ENCODE measurements at regions not wholly inside any gene's neighbourhood (a gene's known extent, or its start where the extent isn't known, plus 50 kb on each side); places are given as distances from the start of the nearest gene placed in this dataset.
"Not testable (repeated sequence)": the region's sequence is repeated elsewhere in the genome, so short reads cannot be mapped to it uniquely, and the experiment has no call there.

DNA sequence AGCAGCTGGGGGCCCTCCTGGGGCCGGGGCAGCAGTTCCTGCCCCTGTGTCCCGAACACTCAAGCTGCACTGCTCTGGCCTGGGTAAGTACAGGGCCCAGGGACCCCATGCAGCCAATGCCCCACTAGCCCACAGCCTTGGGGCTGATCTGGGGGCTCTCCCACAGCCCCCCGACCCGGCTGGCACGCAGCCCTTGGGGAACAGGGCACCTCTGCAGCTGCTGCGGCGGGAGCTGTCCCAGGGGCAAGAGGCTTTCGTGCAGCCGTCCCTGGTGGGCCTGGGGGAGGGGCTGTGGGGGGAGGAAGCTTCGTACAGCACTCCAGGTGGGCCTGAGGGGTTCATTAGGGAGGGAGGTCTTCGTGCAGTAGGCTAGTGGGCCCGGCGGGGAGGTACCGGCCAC is 186.9 kb downstream of the IGLL1 start:
- H3K27ac Mint-ChIP-seq; ATAC-seq; H3K27me3 Mint-ChIP-seq; H3K36me3 Mint-ChIP-seq; DNase-seq (ENCODE audit: low spot score); H3K4me1 Mint-ChIP-seq (ENCODE audit: low read depth in 2 of 2); H3K4me3 Mint-ChIP-seq; H3K9me3 Mint-ChIP-seq: not testable (repeated sequence)

DNA sequence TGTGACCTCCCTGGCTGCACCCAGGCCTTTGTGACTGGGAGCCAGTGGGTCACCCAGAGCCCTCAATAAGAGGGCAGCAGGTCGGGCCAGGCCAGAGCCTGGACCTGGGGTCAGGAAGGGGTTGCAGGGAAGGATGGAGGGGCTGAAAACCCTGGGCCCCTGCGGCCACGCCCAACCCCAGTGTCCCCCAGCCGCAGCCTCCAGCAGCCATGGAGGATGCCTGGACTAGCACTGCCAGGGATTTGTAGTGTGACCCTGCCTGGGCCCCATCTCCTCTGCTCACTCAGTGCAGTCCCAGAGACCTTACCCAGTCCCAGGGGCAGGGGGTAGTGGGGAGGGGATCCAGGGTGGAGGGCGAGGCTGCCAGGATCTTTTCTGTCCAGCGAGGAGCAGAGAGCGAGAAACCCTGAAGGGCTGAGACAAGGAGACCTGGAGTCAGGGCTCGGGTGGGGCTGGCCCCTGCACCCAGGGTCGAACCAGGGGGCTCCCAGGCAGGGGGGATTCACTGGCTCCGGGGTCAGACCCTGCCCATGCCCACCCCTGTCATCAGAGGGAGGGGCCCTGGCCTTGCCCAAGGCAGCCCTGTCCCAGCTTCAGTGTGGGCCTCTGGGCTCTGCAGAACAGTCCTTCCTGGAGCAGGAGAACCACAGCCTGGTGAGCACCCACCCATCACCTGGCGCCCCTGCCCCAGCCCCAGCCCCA is 187.5 kb downstream of the IGLL1 start:
- H3K27ac Mint-ChIP-seq = no peak overlapping the region
- H3K4me1 Mint-ChIP-seq (ENCODE audit: low read depth in 2 of 2) = no peaks in the 10 kb centered on the region
- H3K4me3 Mint-ChIP-seq = no peak overlapping the region
- no peaks in the 10 kb centered on the region for H3K36me3 Mint-ChIP-seq
- DNase-seq (ENCODE audit: low spot score) = no peak
- H3K9me3 Mint-ChIP-seq = no peaks in the 10 kb centered on the region
- no peaks in the 10 kb centered on the region for H3K27me3 Mint-ChIP-seq
- no peak for ATAC-seq

DNA sequence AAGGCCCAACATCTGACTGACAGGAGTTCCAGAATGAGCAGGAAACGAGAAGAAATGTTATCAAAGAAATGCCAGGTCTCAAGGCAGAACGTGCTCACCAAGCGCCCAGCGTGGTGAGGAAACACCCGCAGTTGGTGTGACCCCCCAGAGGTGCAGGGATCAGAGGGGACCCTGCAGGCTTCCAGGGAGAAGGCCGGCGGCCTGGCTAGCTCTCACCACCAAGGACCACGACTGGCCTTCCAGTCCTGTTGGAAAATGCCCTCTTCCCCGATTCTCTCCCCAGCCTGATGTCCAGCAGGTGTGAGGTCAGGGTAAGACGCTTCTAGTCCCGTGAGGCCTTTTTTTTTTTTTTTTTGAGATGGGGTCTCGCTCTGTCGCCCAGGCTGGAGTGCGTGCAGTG is 189.1 kb downstream of the IGLL1 start:
- Mint-ChIP-seq H3K27ac (no peak overlapping the region), H3K4me1 (ENCODE audit: low read depth in 2 of 2) (no peaks in the 10 kb centered on the region), H3K4me3 (no peak overlapping the region), H3K9me3 (no peaks in the 10 kb centered on the region), H3K36me3 (no peaks in the 10 kb centered on the region), H3K27me3 (no peaks in the 10 kb centered on the region)
- ATAC-seq = no peak
- DNase-seq (ENCODE audit: low spot score) = no peak

DNA sequence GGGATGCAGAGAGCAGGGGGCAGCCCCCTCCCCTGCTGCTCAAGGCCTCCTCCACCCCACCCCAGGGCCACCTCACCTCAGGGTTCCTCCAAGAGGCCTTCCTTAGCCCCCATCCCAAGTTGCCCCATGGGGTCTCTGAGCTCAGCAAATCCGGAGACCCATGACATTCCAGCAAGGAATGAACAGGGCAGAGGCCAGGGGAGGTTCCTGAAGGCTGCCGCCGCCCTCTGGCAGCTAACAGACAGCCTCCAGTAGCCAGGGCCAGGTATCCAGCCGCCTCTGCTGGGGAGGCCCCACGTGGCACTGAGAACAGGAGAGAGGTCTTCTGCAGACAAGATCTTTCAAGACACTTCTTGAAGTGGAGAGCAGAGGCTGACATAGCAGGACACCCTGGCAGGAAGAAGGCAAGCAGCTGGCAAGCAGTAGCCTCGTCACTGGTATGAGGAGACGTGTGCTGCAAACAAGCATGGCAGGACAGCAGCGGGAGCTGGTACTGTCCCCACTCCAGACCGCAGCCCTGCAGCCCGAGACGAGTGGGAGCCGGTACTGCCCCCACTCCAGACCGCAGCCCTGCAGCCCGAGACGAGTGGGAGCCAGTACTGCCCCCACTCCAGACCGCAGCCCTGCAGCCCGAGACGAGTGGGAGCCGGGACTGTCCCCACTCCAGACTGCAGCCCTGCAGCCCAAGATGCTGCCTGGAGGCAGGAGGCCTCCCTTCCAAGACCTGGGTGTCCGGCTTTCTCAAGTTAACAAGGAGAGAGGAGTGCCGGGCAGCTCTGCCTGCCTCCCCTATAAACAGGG is 190.6 kb downstream of the IGLL1 start:
- H3K36me3 Mint-ChIP-seq = no peaks in the 10 kb centered on the region

DNA sequence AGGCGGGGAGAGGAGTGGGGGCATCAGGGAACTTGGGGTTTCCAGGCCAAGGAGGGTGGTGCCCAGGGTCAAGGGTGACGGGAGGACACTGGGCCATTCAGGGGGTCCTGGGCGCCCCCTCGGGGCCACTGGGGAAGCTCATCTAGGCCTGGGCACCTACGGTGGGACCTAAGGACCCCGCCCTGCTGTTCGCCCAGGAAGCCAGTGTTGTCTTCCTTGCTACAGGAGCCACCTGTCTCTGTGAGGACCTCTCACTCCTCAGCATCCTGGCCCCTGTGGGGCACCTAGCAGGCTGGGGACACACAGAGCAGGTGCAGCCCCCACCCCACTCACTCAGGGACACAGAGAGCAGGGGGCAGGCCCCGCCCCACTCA is 191.6 kb downstream of the IGLL1 start:
- no peaks in the 10 kb centered on the region for H3K36me3 Mint-ChIP-seq
- no peak for DNase-seq (ENCODE audit: low spot score)
- H3K27me3 Mint-ChIP-seq = peaks cover 0 to 2% of the 10 kb centered on the region in 2 donors
- H3K4me3 Mint-ChIP-seq = no peak overlapping the region
- no peaks in the 10 kb centered on the region for H3K4me1 Mint-ChIP-seq (ENCODE audit: low read depth in 2 of 2)
- H3K9me3 Mint-ChIP-seq = no peaks in the 10 kb centered on the region
- ATAC-seq = no peak
- no peak overlapping the region for H3K27ac Mint-ChIP-seq

More for the DNA sequence above, 190.6 kb downstream of the IGLL1 start:
- no peak for DNase-seq (ENCODE audit: low spot score)
- Mint-ChIP-seq H3K9me3 (no peaks in the 10 kb centered on the region), H3K27ac (no peak overlapping the region), H3K4me3 (no peak overlapping the region), H3K4me1 (ENCODE audit: low read depth in 2 of 2) (no peaks in the 10 kb centered on the region), H3K27me3 (peaks cover 0 to 2% of the 10 kb centered on the region in 2 donors)
- no peak for ATAC-seq

GRCh38 chr22:23387827-23388516 is 192.1 kb downstream of the IGLL1 start:
- Mint-ChIP-seq H3K4me1 (ENCODE audit: low read depth in 2 of 2) (no peaks in the 10 kb centered on the region), H3K4me3 (no peak overlapping the region), H3K36me3 (no peaks in the 10 kb centered on the region), H3K27me3 (peaks cover 0 to 2% of the 10 kb centered on the region in 2 donors), H3K27ac (no peak overlapping the region), H3K9me3 (no peaks in the 10 kb centered on the region)
- no peak for ATAC-seq
- DNase-seq (ENCODE audit: low spot score) = peak; percentile 57

DNA sequence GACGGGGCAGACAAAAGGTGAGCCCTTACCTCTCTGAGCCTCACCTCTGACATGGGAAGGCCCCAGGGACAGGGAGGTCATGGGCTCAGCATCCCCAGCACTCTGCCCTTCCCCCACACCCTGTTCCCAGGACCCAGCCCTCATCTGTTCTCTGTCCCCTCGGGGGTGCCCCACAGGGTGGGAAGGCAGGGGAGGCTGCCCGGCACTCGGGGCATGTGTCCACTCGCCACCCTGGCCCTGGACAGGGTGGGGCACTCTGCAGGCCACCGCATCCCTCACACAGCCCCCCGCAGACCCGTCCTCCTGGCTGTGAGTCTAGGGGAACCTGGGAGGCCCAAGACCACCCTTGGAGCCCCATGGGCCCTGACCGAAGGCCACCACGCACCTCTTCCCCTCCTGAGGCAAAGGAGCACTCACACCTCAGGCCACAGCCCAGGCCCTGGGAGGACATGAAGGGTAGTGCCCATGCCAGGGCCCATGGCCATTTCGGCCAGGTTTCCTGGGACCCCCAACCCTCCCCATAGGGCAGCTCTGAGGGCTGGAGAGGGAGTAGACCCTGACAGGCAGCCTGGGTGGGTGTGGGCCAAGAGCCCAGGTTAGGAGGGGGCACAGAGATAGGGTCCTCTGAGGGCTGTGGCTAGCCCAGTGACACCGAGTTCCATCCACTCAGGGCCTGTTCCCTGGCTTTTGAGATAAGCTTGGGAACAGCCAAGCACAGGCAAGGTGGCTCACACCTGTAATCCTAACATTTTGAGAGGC is 193.1 kb downstream of the IGLL1 start:
- Mint-ChIP-seq H3K4me1 (ENCODE audit: low read depth in 2 of 2) (no peaks in the 10 kb centered on the region), H3K27ac (no peak overlapping the region), H3K4me3 (no peak overlapping the region), H3K36me3 (no peaks in the 10 kb centered on the region), H3K9me3 (no peaks in the 10 kb centered on the region), H3K27me3 (peaks cover 0 to 2% of the 10 kb centered on the region in 2 donors)
- ATAC-seq = no peak
- DNase-seq (ENCODE audit: low spot score) = peak; percentile 42

DNA sequence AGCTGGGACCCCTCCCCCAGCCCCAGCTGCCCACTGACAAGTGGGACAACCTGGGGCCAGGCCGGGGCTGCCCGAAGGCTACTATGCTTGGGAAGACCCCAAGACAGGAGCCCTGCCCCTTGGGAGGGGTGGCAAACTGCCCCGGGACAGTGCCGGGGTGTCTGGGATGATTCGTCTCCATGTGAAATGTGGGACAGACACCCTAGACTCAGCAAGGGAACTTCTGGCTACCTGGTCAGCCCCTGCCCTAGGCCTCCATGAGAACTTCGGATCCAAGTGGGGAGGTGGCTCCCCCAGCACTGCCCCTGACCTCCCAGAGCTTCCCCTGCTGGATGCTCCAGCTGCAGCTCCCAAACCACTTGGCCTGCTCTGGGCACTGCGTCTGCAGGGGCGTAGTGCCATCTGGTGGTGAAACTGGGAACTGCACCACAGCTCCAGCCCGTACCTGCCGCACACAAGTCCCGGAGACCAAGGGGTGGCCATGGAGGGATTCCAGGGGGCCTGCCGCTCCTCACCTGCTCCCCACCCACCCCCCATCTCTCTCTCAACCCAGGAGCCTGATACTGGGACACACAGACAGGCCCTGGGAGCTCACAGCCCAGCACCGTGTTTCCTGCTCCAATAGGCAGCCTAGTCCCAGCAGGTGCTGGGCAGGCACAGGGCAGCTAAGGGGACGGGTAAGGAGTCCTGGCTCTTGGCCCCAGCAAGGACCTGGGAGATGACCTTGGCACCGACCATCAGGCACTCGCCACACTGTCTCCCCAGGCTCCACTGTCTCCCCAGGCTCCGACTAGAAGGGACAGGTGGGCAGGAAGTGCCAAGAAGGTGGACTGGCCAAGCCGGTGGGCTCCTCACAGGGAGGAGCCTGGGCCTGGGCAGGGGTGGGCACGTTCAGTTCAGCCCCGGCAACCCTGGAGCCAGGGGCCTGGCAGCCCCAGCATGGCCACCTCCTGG is 194.1 kb downstream of the IGLL1 start:
- H3K27ac Mint-ChIP-seq = no peak overlapping the region
- H3K4me3 Mint-ChIP-seq = no peak overlapping the region
- peak; percentile 72 to 76 for ATAC-seq
- H3K27me3 Mint-ChIP-seq = peaks cover 0 to 2% of the 10 kb centered on the region in 2 donors
- no peaks in the 10 kb centered on the region for H3K36me3 Mint-ChIP-seq
- DNase-seq (ENCODE audit: low spot score) = peak; percentile 79
- peaks cover 0 to 5% of the 10 kb centered on the region in 2 donors for H3K4me1 Mint-ChIP-seq (ENCODE audit: low read depth in 2 of 2)
- no peaks in the 10 kb centered on the region for H3K9me3 Mint-ChIP-seq

GRCh38 chr22:23384923-23385677 is 195.0 kb downstream of the IGLL1 start:
- H3K4me1 Mint-ChIP-seq (ENCODE audit: low read depth in 2 of 2) = peaks cover 0 to 9% of the 10 kb centered on the region in 2 donors
- peaks cover 0 to 2% of the 10 kb centered on the region in 2 donors for H3K27me3 Mint-ChIP-seq
- ATAC-seq = no peak
- peak; percentile 49 for DNase-seq (ENCODE audit: low spot score)
- H3K4me3 Mint-ChIP-seq = no peak overlapping the region
- no peaks in the 10 kb centered on the region for H3K9me3 Mint-ChIP-seq
- H3K27ac Mint-ChIP-seq = no peak overlapping the region
- H3K36me3 Mint-ChIP-seq = no peaks in the 10 kb centered on the region

GRCh38 chr22:23384431-23384830 is 195.7 kb downstream of the IGLL1 start:
- Mint-ChIP-seq H3K4me3 (no peak overlapping the region), H3K4me1 (ENCODE audit: low read depth in 2 of 2) (peaks cover 0 to 9% of the 10 kb centered on the region in 2 donors), H3K36me3 (no peaks in the 10 kb centered on the region), H3K27me3 (peaks cover 0 to 2% of the 10 kb centered on the region in 2 donors), H3K9me3 (no peaks in the 10 kb centered on the region), H3K27ac (no peak overlapping the region)
- peak; percentile 45 for DNase-seq (ENCODE audit: low spot score)
- ATAC-seq = no peak

GRCh38 chr22:23383491-23384361 is 196.4 kb downstream of the IGLL1 start:
- peak; percentile 20 for DNase-seq (ENCODE audit: low spot score)
- H3K4me1 Mint-ChIP-seq (ENCODE audit: low read depth in 2 of 2) = peaks cover 0 to 9% of the 10 kb centered on the region in 2 donors
- H3K9me3 Mint-ChIP-seq = no peaks in the 10 kb centered on the region
- no peak overlapping the region for H3K4me3 Mint-ChIP-seq
- H3K27ac Mint-ChIP-seq = no peak overlapping the region
- H3K36me3 Mint-ChIP-seq = no peaks in the 10 kb centered on the region
- no peak for ATAC-seq
- H3K27me3 Mint-ChIP-seq = peaks cover 0 to 2% of the 10 kb centered on the region in 2 donors

Data from natural killer cell treated with Interleukin-12 subunit alpha and Interleukin-12 subunit beta and Interleukin-15 and Interleukin-18, amount 100 ng/mL, for 72 hours (primary cell).